Kidney glomerular epithelial cell (primary cell): ENCODE measurements at regions not wholly inside any gene's neighbourhood (a gene's known extent, or its start where the extent isn't known, plus 50 kb on each side); places are given as distances from the start of the nearest gene placed in this dataset.

Experiments used
- DNase-seq: peaks from one replicate; lab custom pipeline; 2025; lab: John Stamatoyannopoulos, UW

- no peak for DNase-seq
Measured at GRCh38 chr16:86446279-86446678, 64.0 kb upstream of the FOXF1 start.

- no peak for DNase-seq
Measured at GRCh38 chr16:86447228-86447627, 63.1 kb upstream of the FOXF1 start.

- DNase-seq: no peak
Measured at GRCh38 chr16:86448306-86448890, 61.9 kb upstream of the FOXF1 start.

- DNase-seq: no peak
Measured at GRCh38 chr16:86449446-86450095, 60.8 kb upstream of the FOXF1 start.

- no peak for DNase-seq
Measured at GRCh38 chr16:86450691-86451090, 59.6 kb upstream of the FOXF1 start.

- DNase-seq: no peak
Measured at GRCh38 chr16:86452451-86452850, 57.9 kb upstream of the FOXF1 start.

GRCh38 chr16:86455116-86455515 lies 55.2 kb upstream of the FOXF1 start:
- DNase-seq: no peak

GRCh38 chr16:86455640-86456039 lies 54.7 kb upstream of the FOXF1 start:
- DNase-seq: no peak

GRCh38 chr16:86457501-86458148 lies 52.7 kb upstream of the FOXF1 start:
- DNase-seq: no peak

GRCh38 chr16:86458149-86458777 lies 52.1 kb upstream of the FOXF1 start:
- DNase-seq: no peak

- DNase-seq: no peak
Measured at GRCh38 chr16:86459266-86459665, 51.1 kb upstream of the FOXF1 start.
